C4-2B (cell line): ENCODE measurements at regions not wholly inside any gene's neighbourhood (a gene's known extent, or its start where the extent isn't known, plus 50 kb on each side); places are given as distances from the start of the nearest gene placed in this dataset.

Experiments
- H3K27ac ChIP-seq: fragments of 450-650 bp; 2 replicates; pipeline ENCODE4 v1.5.1; 2017
- ZFX ChIP-seq: fragments of 450-650 bp; IDR thresholded peaks from 2 replicates; pipeline ENCODE4 v1.6.1; 2017
- TF ChIP-seq, protein P1 (sequence below): fragments of 450-650 bp; conservative IDR thresholded peaks from 2 replicates; pipeline ENCODE4 v1.5.1; 2017; ENCODE audit warnings: mild to moderate bottlenecking

DNA sequence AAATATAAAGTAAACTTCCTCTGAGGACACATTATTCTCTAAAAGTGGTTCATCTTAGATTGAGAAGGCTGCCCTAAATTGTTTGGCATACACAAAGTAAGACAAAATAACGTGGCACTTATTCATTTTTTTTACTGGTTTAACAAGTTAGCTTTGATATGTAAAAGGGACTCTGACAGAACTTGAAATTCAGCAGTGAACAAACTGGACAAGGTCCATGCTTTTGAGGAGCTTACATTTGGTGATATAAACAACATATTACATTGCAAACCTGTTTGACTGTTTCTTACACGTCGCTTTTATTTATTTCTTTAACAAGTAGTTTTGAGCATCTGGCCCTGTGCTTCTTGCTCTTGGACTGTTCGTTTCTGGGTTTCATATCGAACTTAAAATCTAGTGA lies 253.1 kb upstream of the POM121L12 start:
- H3K27ac ChIP-seq: no peak overlapping the region
- TF ChIP-seq, protein P1, sequence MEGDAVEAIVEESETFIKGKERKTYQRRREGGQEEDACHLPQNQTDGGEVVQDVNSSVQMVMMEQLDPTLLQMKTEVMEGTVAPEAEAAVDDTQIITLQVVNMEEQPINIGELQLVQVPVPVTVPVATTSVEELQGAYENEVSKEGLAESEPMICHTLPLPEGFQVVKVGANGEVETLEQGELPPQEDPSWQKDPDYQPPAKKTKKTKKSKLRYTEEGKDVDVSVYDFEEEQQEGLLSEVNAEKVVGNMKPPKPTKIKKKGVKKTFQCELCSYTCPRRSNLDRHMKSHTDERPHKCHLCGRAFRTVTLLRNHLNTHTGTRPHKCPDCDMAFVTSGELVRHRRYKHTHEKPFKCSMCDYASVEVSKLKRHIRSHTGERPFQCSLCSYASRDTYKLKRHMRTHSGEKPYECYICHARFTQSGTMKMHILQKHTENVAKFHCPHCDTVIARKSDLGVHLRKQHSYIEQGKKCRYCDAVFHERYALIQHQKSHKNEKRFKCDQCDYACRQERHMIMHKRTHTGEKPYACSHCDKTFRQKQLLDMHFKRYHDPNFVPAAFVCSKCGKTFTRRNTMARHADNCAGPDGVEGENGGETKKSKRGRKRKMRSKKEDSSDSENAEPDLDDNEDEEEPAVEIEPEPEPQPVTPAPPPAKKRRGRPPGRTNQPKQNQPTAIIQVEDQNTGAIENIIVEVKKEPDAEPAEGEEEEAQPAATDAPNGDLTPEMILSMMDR: no peak
- no peak for TF ChIP-seq ZFX

DNA sequence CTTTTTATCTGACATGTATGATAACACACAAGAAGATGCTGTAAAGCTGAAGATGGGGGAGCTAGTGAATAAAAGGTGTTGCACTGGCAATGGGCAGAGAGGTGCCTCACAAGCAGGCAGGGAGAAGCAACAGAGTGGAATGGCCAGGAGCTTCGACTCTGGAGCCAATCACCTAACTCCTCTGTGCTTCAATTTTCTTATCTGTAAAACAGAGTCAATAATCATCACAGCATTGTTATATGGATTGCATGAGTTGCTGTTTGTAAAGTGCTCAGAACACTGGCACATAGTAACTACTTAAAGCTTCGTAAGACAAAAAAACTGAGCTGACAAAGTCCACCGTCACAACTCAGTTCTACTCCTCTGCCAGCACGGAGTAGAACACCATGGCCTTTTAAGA lies 254.2 kb upstream of the POM121L12 start:
- TF ChIP-seq ZFX: no peak
- TF ChIP-seq, protein P1: no peak
- H3K27ac ChIP-seq: peak overlapping the region; percentile 38; the same call in 1 of the 2 replicates

DNA sequence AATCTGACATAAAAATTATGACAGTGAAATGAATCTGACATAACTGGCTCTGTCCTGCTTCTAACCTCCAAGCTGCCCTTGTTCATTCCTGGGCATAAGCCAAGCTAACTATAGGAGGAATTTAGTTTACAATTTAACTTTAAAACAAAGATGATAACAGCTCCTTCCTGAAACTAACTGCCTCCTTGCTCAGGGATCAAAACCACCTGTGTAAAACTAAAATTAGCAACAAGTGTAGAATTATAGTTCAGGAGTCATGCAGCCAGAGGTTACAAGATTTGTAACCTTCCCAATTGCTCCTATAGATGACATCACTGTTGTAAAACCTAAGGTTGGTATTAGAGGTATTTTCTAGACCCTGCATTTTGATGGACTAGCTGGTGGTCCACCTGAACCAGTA lies 256.4 kb upstream of the POM121L12 start:
- no peak overlapping the region for H3K27ac ChIP-seq
- TF ChIP-seq, protein P1: no peak
- TF ChIP-seq ZFX: no peak

DNA sequence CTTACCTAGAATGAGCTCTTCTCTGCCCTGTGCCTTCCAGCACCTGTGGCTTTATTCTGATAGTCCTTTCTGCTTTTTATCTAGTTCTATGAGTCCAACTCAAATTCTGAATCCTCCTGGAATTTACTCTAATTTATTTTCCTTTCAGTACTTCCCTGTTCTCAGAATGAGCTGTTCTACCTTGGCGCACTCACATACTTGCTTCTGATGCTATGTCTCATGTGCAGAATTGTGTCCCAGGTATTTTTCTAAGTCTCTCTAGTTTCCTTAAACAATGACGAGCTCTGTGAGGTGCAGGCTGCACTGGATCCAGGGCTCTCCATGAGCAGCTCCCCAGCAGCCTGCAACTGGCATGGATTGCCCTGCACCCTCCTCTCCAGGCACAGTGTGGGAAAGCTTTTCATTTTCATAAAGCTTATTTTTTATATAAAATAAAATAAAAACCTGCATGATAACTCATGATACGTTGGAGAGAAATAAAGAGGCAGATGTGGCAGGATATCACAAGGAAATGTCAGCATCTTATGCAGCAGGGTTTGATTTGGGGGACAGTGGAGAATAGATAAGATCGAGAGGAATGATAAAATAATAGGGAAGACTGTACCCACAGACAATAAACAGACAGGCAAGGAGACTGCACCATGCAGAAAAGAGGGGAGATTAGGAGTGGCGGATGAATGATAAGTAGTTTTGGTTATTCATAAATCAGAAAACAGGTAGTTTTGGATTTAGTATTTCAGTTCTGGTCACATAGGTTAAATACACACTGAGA lies 258.2 kb upstream of the POM121L12 start:
- H3K27ac ChIP-seq: peak overlapping the region; percentile 8; the same call in 1 of the 2 replicates
- TF ChIP-seq, protein P1: no peak
- TF ChIP-seq ZFX: no peak

DNA sequence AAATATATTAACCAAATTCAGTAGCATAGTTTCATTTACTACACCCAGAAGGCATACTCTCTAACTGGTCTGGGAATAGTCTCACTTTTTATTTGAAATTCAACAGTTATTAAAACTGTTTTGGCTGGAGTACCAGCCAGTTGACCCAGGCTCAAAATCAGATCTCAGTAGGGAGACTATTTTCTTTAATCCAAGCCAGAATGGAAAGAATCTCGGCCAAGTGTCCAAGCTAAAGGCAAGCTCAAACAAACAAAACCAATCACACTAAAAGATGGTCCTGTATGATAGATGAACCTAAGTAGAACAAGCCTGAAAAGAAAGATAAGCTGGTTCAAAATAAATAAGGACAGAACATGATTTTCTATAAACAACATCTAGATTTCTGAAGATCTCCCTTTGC lies 259.6 kb upstream of the POM121L12 start:
- TF ChIP-seq, protein P1: no peak
- no peak for TF ChIP-seq ZFX
- no peak overlapping the region for H3K27ac ChIP-seq

DNA sequence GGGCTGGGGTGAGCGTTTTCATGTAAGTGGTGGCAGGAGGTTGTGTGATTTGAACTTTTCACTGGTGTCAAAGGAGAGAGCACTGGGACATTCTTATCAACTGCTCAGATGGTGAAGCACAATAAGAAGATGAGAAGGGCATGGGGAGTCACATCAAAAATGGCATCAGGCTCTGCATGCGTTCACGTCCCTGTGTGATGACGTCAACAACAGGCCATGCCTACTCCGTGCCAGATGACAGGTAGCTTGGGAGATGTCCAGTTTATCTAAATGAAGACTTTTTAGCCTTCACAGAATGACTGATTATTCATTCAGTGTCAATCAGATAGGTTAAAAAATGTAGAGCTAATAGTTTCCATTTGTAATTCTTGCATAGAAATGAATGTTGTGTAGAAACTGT lies 264.3 kb upstream of the POM121L12 start:
- no peak for TF ChIP-seq ZFX
- TF ChIP-seq, protein P1: no peak
- no peak overlapping the region for H3K27ac ChIP-seq

DNA sequence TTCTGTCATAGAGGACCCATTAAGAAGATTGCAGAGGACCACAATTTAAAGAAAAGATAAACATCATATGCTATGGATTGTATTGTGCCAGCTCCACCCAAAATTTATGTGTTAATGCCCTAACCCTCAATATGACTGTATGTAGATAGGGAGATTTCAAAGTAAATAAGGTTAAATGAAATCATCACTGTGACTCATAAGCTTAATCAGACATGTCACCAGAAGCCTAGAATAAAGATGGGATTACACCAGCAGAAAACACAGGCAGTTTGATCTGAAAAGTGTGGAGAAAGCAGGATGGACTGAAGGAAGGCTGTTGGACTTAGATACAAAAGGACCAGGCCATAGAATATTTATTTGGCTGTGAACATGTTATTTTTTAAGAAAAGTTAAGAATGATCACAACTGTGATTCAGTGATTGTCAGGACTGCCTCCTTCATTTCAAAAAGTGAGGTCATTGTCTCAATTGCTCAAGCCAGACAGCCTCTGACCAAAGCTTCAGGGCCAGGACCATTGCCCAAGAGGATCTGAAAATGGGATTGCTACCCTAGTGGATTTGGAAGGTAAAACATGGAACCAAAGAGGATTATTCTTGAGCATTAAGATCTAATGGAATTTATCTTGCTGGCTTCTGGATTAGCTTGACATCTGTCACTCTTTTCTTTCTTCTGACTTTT lies 270.8 kb upstream of the POM121L12 start:
- no peak for TF ChIP-seq ZFX
- TF ChIP-seq, protein P1: no peak
- no peak overlapping the region for H3K27ac ChIP-seq
